Activated CD4-positive, alpha-beta T cell treated with anti-CD3 and anti-CD28 coated beads, Interleukin-2, amount 50 U/mL, for 24 hours (primary cell): ENCODE measurements at regions not wholly inside any gene's neighbourhood (a gene's known extent, or its start where the extent isn't known, plus 50 kb on each side); places are given as distances from the start of the nearest gene placed in this dataset.

Source experiments
- DNase-seq, 2 donors: peaks; one replicate each; pipeline ENCODE4 v3.0.0-alpha.2; 2020; ENCODE audit warnings: low read depth in 1 of 2, low spot score in 1 of 2

DNA sequence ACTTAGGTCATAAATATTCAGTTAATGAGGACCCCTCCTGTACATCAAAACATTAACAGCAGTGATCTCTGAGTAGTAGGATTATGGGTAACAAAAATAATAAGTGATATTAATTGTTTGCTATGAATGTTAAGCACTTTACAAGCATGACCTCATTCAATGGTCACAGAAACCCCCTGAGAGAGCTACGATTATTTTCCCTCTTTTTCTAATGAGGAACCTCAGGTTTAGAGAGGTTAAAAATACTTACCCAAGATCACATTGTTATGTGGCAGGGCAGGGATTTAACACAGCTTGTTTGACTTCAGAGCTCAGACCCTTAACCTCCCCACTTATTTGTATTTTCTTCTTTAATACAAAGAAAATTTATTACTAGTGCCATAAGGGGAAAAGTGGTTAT is 228.2 kb downstream of the TBL1XR1 start:
- DNase-seq, result no peak

- DNase-seq, result no peak
These were observed 228.7 kb downstream of the TBL1XR1 start for GRCh38 chr3:176968631-176969030.

DNA sequence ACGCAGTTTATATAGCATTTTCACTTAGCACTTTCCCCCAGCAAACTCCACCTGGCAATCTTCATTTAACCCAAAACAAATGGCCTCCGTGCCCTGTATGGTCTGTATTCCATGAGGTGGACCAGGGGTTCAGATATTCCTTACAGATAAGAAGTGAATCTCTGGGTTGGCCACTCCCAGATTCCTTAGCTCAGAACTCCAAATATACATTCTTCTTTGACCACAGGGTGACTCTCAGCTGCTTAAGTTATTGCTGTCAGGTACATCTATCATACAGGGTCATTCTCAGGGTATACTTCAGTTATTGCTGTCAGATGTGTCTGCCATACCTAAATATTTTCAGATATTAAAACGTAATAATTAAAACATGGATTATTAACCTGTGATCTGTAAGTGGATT is 229.8 kb downstream of the TBL1XR1 start:
- DNase-seq, result no peak

GRCh38 chr3:176964661-176965060 is 232.6 kb downstream of the TBL1XR1 start:
- no peak for DNase-seq

DNA sequence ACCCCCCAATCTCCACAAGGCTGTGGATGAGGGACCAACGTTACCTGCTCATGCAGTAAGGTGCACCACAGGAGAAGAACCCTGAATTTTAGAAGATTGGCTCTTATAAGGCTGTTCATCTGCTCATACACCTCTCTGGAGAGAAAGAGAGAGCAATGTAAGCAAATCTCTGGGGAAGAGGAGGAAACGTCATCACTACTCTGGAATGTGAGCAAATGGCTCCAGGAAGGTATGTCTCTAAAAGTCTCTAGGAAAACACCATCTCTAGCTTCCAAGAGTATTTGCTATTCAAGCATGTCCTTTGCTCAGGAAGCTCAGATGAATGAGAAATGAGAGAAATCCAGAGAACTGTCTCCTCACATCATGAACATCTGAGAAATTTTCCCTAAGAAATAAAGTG is 235.4 kb downstream of the TBL1XR1 start:
- no peak for DNase-seq

GRCh38 chr3:176959867-176960266 is 237.4 kb downstream of the TBL1XR1 start:
- no peak for DNase-seq

DNA sequence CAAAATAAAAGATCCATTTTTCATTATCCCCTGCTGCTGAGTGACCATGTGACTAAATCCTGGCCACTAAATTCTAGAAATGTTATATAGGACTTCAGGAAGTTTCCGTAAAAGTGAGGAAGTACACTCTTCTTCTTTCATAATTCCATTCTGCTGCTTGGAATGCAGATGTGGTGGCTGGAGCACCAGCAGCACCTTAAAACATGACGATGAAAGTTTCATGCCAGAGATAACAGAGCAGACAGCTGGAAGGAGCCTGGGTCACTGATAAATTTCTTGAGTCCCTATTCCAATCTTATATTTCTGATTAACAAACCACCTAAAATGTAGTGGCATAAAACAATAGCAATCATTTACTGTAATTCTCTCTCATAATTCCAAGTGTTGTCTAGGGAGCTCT is 238.7 kb downstream of the TBL1XR1 start:
- DNase-seq, result no peak

GRCh38 chr3:176954517-176954916 is 242.8 kb downstream of the TBL1XR1 start:
- no peak for DNase-seq

- DNase-seq, result no peak
These were observed 243.9 kb downstream of the TBL1XR1 start for GRCh38 chr3:176953106-176954060.

GRCh38 chr3:176951586-176952292 is 245.5 kb downstream of the TBL1XR1 start:
- DNase-seq, result no peak

DNA sequence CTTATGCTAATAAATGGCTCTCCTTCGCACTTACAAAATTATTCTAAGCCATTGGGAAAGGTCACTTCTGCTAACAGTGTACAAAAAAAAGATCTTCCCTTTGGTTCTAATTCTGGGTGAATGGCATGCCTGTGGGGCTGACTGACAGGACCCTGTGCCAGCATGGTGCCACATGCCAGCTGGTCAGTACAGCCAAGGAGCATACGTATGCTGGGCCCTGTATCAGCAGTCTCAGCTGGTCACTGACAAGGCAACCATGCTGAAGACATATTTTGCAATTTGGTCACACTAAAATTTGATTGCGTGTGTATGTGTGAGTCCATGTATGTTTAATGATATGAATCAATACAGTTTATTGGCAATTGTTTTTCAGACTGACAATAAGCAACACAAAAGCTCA is 246.1 kb downstream of the TBL1XR1 start:
- DNase-seq, result no peak

- no peak for DNase-seq
These were observed 246.5 kb downstream of the TBL1XR1 start for GRCh38 chr3:176950743-176951142.

DNA sequence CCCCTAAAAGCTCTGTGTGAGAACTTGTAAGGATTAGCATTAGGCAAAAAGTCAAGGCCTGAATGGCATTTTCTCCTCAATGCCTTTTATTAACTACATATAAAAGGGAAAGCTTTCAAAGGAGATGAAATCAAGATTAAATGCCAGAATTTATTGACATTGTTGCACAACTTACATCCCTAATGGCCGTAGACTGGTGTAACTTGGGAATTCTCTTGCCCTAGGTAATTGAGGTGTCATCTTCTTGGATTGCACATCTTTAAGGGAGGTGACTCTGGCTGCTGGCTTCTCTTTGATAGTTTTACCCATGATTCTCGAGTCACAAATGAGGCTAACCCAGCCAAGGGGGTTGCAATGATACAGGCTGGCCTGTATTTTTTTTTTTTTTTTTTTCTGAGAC is 249.1 kb downstream of the TBL1XR1 start:
- no peak for DNase-seq

GRCh38 chr3:176946202-176946601 is 251.1 kb downstream of the TBL1XR1 start:
- DNase-seq, result no peak

GRCh38 chr3:176942305-176942704 is 255.0 kb downstream of the TBL1XR1 start:
- no peak for DNase-seq

DNA sequence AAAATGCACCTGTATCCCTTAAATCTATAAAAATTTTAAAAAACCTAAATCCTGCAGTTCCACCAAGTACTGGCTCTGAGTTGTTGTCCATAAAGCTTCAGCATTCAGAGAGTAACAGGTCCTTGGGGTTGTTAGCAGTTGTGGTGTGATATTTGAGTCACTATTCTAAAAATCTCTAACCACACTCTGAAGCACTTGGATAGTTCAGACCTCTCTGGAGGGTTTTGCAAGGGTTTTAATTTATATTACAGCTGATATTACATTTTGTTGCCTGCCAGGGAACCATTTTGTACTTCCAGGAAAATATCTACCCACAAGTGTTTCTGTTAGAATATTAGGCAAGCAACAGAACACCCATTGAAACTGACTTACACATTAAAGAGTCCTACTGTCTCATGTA is 255.6 kb downstream of the TBL1XR1 start:
- no peak for DNase-seq

- peak in 1 of 2 donors; percentile 30 for DNase-seq
These were observed 258.1 kb downstream of the TBL1XR1 start for GRCh38 chr3:176939022-176939817.

DNA sequence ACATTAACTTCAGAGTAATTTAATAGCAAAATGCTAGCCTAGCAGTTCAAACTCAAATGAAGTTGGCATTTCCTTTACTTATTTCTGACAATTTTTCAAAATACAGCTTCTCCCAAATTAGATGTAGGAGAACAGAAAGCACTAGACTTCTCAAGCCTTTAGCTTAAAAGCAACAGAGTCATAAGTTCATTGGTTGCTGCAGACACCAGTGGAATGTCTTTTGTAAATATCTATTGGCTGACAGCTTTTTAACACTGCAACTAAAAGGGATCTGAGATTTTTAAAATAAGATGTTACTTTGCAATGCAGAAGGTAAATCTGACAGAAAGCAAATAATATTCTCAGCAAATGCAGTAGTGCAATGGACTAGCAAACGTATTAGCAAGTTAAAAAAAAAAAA is 259.3 kb downstream of the TBL1XR1 start:
- no peak for DNase-seq

DNA sequence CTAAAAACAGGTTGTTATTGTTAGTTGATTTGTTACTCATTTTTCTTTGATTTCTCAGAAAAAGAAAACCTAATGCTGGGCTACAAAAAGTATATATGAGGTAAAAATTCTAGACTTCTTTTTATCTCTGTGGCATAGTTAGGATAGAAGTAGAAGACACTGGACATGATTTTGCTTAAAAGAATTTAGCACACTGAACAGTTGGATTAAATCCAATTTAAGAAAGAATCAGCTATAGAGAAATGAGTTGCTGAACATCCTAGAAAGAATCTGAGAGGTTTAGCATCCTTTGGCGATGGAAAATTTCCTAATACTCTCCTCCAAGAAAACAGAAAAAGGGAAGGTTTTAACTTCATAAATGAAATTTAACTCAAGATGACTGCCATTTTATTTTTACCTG is 259.7 kb downstream of the TBL1XR1 start:
- no peak for DNase-seq

GRCh38 chr3:176935194-176935888 is 261.9 kb downstream of the TBL1XR1 start:
- no peak for DNase-seq

DNA sequence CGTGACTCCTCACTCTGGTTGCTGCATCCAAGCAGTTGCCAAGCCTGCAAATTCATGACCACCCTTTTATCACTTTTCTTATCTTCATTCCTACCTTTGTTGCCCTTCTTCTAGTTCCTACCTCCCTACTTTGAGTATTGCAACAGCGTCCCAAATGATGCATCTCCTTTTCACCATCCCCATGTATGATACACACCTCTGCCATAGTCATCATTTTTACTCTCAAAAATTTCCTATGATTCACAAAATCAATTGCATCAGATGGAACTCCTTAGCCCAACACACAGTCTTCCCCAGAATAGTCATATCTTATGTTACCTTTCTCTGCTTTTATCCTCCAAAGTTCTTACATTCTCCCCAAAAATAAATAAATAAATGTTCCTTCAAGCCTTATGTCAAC is 262.6 kb downstream of the TBL1XR1 start:
- no peak for DNase-seq
